Prostate gland (tissue), 2 donors: ENCODE measurements at regions not wholly inside any gene's neighbourhood (a gene's known extent, or its start where the extent isn't known, plus 50 kb on each side); places are given as distances from the start of the nearest gene placed in this dataset.
A peak's percentile ranks its signal among the peaks of the same experiment; 100 is the strongest.
"Not testable (repeated sequence)": the region's sequence is repeated elsewhere in the genome, so short reads cannot be mapped to it uniquely, and the experiment has no call there.

Source experiments
- DNase-seq: peaks from one replicate; pipeline ENCODE4 v3.0.0-alpha.2; 2019; ENCODE audit warnings: low spot score
- H3K27ac ChIP-seq, 2 donors: fragments of 200-600 bp; sonication (generic); 2 replicates each; pipeline ENCODE4 v1.5.1; 2017 to 2019
- H3K27me3 ChIP-seq: fragments of 200-600 bp; sonication (generic); replicated peaks from 2 replicates; pipeline ENCODE4 v1.5.1; 2019; ENCODE audit not compliant: insufficient read depth
- H3K36me3 ChIP-seq, 2 donors: fragments of 200-600 bp; sonication (generic); 1 replicate in 1 of 2; 2 replicates in 1 of 2; pipeline versions ENCODE4 v1.5.1 to v1.8.1; 2017 to 2019
- H3K4me1 ChIP-seq: fragments of 200-600 bp; sonication (generic); replicated peaks from 2 replicates; pipeline ENCODE4 v1.5.1; 2019
- H3K4me3 ChIP-seq, 2 donors: fragments of 200-600 bp; sonication (generic); 2 replicates each; pipeline ENCODE4 v1.5.1; 2017 to 2019
- H3K9me3 ChIP-seq: fragments of 200-600 bp; sonication (generic); 2 replicates; pipeline ENCODE4 v1.5.1; 2017
- CTCF ChIP-seq, 4 experiments: fragments of 200-600 bp in 2 of 4; fragments of 450-650 bp in 2 of 4; sonication (generic) in 2 of 4; IDR thresholded peaks; 1 replicate in 3 of 4; 2 replicates in 1 of 4; pipeline ENCODE4 v1.5.1; 2016 to 2019; ENCODE audit warnings: antibody characterized with exemption in 4 of 4, mild to moderate bottlenecking in 2 of 4, moderate library complexity in 2 of 4
- POLR2A ChIP-seq: fragments of 450-650 bp; IDR thresholded peaks from one replicate; pipeline ENCODE4 v1.6.1; 2016; ENCODE audit warnings: antibody characterized with exemption, mild to moderate bottlenecking
- POLR2AphosphoS5 ChIP-seq: sonication (generic); formaldehyde crosslinking; IDR thresholded peaks from one replicate; pipeline ENCODE4 v1.6.1; 2017; ENCODE audit warnings: antibody characterized with exemption
- WGBS: methylation state at CpG from one replicate; pipeline ENCODE4 v1.1.5; 2018; 5-methylcytosine and 5-hydroxymethylcytosine counted together
- intact Hi-C: fragments of 100-400 bp; cut with DNase I; formaldehyde crosslinking; loops from one replicate; pipeline ENCODE4 v1.14.2; 2022

GRCh38 chr5:67643536-67643935 is 446.9 kb upstream of the CD180 start:
- H3K27me3 ChIP-seq, result no peaks in the 10 kb centered on the region
- no peak overlapping the region for H3K27ac ChIP-seq
- H3K9me3 ChIP-seq, result no peaks in the 10 kb centered on the region
- DNase-seq, result no peak
- intact Hi-C loops, result loop anchor here (5.0 kb wide), 1 partner anchor 396 kb away; no protein-coding TSS in a partner anchor
- H3K36me3 ChIP-seq, result no peaks in the 10 kb centered on the region
- no peaks in the 10 kb centered on the region for H3K4me1 ChIP-seq
- no peak overlapping the region for H3K4me3 ChIP-seq
- no peak for TF ChIP-seq POLR2A
- no peak for TF ChIP-seq CTCF (IDR thresholded peaks at IDR 0.05)
- no peak for TF ChIP-seq POLR2AphosphoS5
- WGBS, result 78% methylated on average over 2 of the region's 2 CpGs

GRCh38 chr5:67639976-67640375 is 443.4 kb upstream of the CD180 start:
- Histone ChIP-seq H3K4me3 (no peak overlapping the region), H3K27ac (no peak overlapping the region), H3K27me3 (no peaks in the 10 kb centered on the region), H3K4me1 (peaks cover 7% of the 10 kb centered on the region), H3K36me3 (no peaks in the 10 kb centered on the region), H3K9me3 (no peaks in the 10 kb centered on the region)
- intact Hi-C loops, result loop anchor here (5.0 kb wide), 1 partner anchor 393 kb away; no protein-coding TSS in a partner anchor
- TF ChIP-seq CTCF (IDR thresholded peaks at IDR 0.05), result no peak
- no peak for DNase-seq
- 27% methylated on average over 2 of the region's 2 CpGs for whole genome bisulfite sequencing

GRCh38 chr5:67639313-67639712 is 442.7 kb upstream of the CD180 start:
- WGBS, result 56% methylated on average over 3 of the region's 3 CpGs
- peaks cover 7% of the 10 kb centered on the region for H3K4me1 ChIP-seq
- no peak for DNase-seq
- TF ChIP-seq POLR2A (no peak), POLR2AphosphoS5 (no peak), CTCF (IDR thresholded peaks at IDR 0.05) (no peak)
- no peaks in the 10 kb centered on the region for H3K36me3 ChIP-seq
- H3K4me3 ChIP-seq, result no peak overlapping the region
- intact Hi-C loops, result no loop called here
- no peaks in the 10 kb centered on the region for H3K9me3 ChIP-seq
- H3K27me3 ChIP-seq, result no peaks in the 10 kb centered on the region
- H3K27ac ChIP-seq, result no peak overlapping the region

GRCh38 chr5:67636850-67637524 is 440.4 kb upstream of the CD180 start:
- no peak overlapping the region for H3K4me3 ChIP-seq
- H3K9me3 ChIP-seq, result no peaks in the 10 kb centered on the region
- TF ChIP-seq POLR2A, result no peak
- TF ChIP-seq POLR2AphosphoS5, result no peak
- no peak for TF ChIP-seq CTCF (IDR thresholded peaks at IDR 0.05)
- 96% methylated on average over 3 of the region's 3 CpGs for WGBS
- H3K36me3 ChIP-seq, result no peaks in the 10 kb centered on the region
- no peak for DNase-seq
- intact Hi-C loops, result no loop called here
- H3K27me3 ChIP-seq, result no peaks in the 10 kb centered on the region
- peak overlapping the region; percentile 15 to 49 for H3K27ac ChIP-seq
- H3K4me1 ChIP-seq, result peaks cover 7% of the 10 kb centered on the region

DNA sequence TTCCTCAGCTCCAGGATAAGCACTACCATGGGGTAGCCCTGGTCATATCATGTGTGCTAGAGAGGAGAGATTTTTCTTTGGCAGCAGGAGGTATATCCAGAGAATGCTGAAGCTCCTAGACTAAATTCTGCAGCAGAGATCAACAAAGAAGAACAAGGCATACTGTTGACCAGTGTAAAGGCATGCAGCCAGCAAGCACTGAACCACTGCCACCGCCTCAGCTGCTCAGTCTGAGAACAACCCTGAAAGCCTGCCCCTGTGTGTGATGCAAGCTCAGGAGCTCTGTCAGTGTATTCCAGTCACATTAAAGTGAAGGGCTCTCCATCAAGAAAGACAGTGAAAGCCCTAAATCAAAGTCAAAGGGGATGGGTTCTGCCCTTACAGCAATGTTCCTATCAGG is 439.5 kb upstream of the CD180 start:
- H3K4me3 ChIP-seq, result no peak overlapping the region
- H3K4me1 ChIP-seq, result peaks cover 7% of the 10 kb centered on the region
- DNase-seq, result peak; percentile 88
- H3K9me3 ChIP-seq, result no peaks in the 10 kb centered on the region
- WGBS, result 9% methylated on average over 1 of the region's 1 CpG
- TF ChIP-seq POLR2A (no peak), POLR2AphosphoS5 (peak; percentile 83), CTCF (IDR thresholded peaks at IDR 0.05) (no peak)
- intact Hi-C loops, result no loop called here
- H3K27ac ChIP-seq, result peak overlapping the region; percentile 15 to 49
- H3K36me3 ChIP-seq, result no peaks in the 10 kb centered on the region
- no peaks in the 10 kb centered on the region for H3K27me3 ChIP-seq

- H3K27me3 ChIP-seq, H3K4me3 ChIP-seq, intact Hi-C loops, H3K36me3 ChIP-seq, H3K9me3 ChIP-seq, H3K4me1 ChIP-seq, H3K27ac ChIP-seq, DNase-seq: not testable (repeated sequence)
These were observed 430.5 kb upstream of the CD180 start for GRCh38 chr5:67627079-67627478.
